Prostate gland (tissue), 2 donors: ENCODE measurements at regions not wholly inside any gene's neighbourhood (a gene's known extent, or its start where the extent isn't known, plus 50 kb on each side); places are given as distances from the start of the nearest gene placed in this dataset.

Source experiments
- CTCF ChIP-seq, 4 experiments: fragments of 200-600 bp in 2 of 4; fragments of 450-650 bp in 2 of 4; sonication (generic) in 2 of 4; IDR thresholded peaks; 1 replicate in 3 of 4; 2 replicates in 1 of 4; pipeline ENCODE4 v1.5.1; 2016 to 2019; ENCODE audit warnings: antibody characterized with exemption in 4 of 4, mild to moderate bottlenecking in 2 of 4, moderate library complexity in 2 of 4
- POLR2A ChIP-seq: fragments of 450-650 bp; IDR thresholded peaks from one replicate; pipeline ENCODE4 v1.6.1; 2016; ENCODE audit warnings: antibody characterized with exemption, mild to moderate bottlenecking

GRCh38 chr18:59038295-59039039 lies 101.2 kb upstream of the SEC11C start:
- TF ChIP-seq CTCF (IDR thresholded peaks at IDR 0.05) (no peak), POLR2A (no peak)
